SK-N-SH (cell line): ENCODE measurements at regions not wholly inside any gene's neighbourhood (a gene's known extent, or its start where the extent isn't known, plus 50 kb on each side); places are given as distances from the start of the nearest gene placed in this dataset.

ENCODE experiments used
- CTCF ChIA-PET: fragments of 300-600, 350-600 bp; formaldehyde crosslinking; extraction: SDS; loops from one replicate; lab custom pipeline; 2021; lab: Yijun Ruan, JAX
- POLR2A ChIA-PET: fragments of 350-600 bp; sonication (Branson Sonifier 250); formaldehyde crosslinking; extraction: SDS; loops from one replicate; lab custom pipeline; 2020; ENCODE audit warnings: antibody characterized with exemption, inconsistent platforms; lab: Yijun Ruan, JAX
- DNase-seq: peaks from one replicate; pipeline ENCODE4 v3.0.0; 2012
- H2AFZ ChIP-seq: fragments of 200-600 bp; sonication (generic); 2 replicates; pipeline ENCODE4 v1.8.1; 2016; ENCODE audit warnings: antibody characterized with exemption, mild to moderate bottlenecking, low read depth
- H3F3A ChIP-seq: fragments of 200-600 bp; sonication (generic); replicated peaks from 2 replicates; pipeline ENCODE3; 2016; ENCODE audit warnings: antibody characterized with exemption, mild to moderate bottlenecking; ENCODE audit not compliant: insufficient read depth
- H3K27ac ChIP-seq, 2 experiments: fragments of 200-500 bp in 1 of 2; fragments of 200-600 bp in 1 of 2; sonication (Bioruptor generic) in 1 of 2; sonication (generic), shearing (Covaris generic) in 1 of 2; 2 replicates each; pipeline versions ENCODE4 v1.5.1 to v1.6.1; 2014 to 2016; ENCODE audit warnings: low read depth in 2 of 2, inconsistent platforms in 1 of 2, low read length in 1 of 2, mild to moderate bottlenecking in 1 of 2, mixed read lengths in 1 of 2
- H3K27me3 ChIP-seq: fragments of 200-600 bp; sonication (generic), shearing (Covaris generic); 2 replicates; pipeline ENCODE4 v1.6.1; 2016; ENCODE audit warnings: mixed run types; ENCODE audit not compliant: insufficient read depth
- H3K36me3 ChIP-seq, 2 experiments: fragments of 200-500 bp in 1 of 2; fragments of 200-600 bp in 1 of 2; sonication (Bioruptor generic) in 1 of 2; sonication (generic) in 1 of 2; replicated peaks in 1 of 2; 2 replicates each; pipeline versions ENCODE3 to v1.5.1; 2014 to 2016; ENCODE audit warnings: low read length in 1 of 2, mild to moderate bottlenecking in 1 of 2; ENCODE audit not compliant: insufficient read depth in 2 of 2, control insufficient read depth in 1 of 2
- H3K4me1 ChIP-seq, 2 experiments: fragments of 200-500 bp in 1 of 2; fragments of 200-600 bp in 1 of 2; sonication (Bioruptor generic) in 1 of 2; sonication (generic), shearing (Covaris generic) in 1 of 2; 2 replicates each; pipeline versions ENCODE4 v1.5.1 to v1.6.1; 2014 to 2016; ENCODE audit warnings: low read depth in 1 of 2, low read length in 1 of 2, mixed run types in 1 of 2; ENCODE audit not compliant: insufficient read depth in 2 of 2, control insufficient read depth in 1 of 2
- H3K4me2 ChIP-seq: fragments of 200-600 bp; sonication (generic), shearing (Covaris generic); 2 replicates; pipeline ENCODE4 v1.6.1; 2017; ENCODE audit warnings: mixed run types
- H3K4me3 ChIP-seq, 2 experiments: fragments of 200-500 bp in 1 of 2; fragments of 200-600 bp in 1 of 2; sonication (Bioruptor generic) in 1 of 2; sonication (generic), shearing (Covaris generic) in 1 of 2; 2 replicates each; pipeline versions ENCODE4 v1.5.1 to v1.8.1; 2014 to 2016; ENCODE audit warnings: low read depth in 2 of 2, inconsistent platforms in 1 of 2, low read length in 1 of 2, mild to moderate bottlenecking in 1 of 2, mixed read lengths in 1 of 2, moderate library complexity in 1 of 2
- H3K79me2 ChIP-seq: fragments of 200-600 bp; sonication (generic); 2 replicates; pipeline ENCODE4 v1.8.1; 2017; ENCODE audit warnings: mild to moderate bottlenecking; ENCODE audit not compliant: insufficient read depth
- H3K9ac ChIP-seq: fragments of 200-600 bp; sonication (generic); 2 replicates; pipeline ENCODE4 v1.6.1; 2017; ENCODE audit warnings: mixed run types
- H3K9me2 ChIP-seq: fragments of 200-600 bp; sonication (generic); 2 replicates; pipeline ENCODE4 v1.6.1; 2017; ENCODE audit warnings: mixed run types
- H3K9me3 ChIP-seq: fragments of 200-600 bp; sonication (generic); 2 replicates; pipeline ENCODE4 v1.6.1; 2017; ENCODE audit warnings: mixed run types, mild to moderate bottlenecking, moderate library complexity
- H4K20me1 ChIP-seq: fragments of 200-600 bp; sonication (generic); 2 replicates; pipeline ENCODE4 v1.6.1; 2017; ENCODE audit warnings: mild to moderate bottlenecking, mixed run types; ENCODE audit not compliant: insufficient read depth
- EZH2phosphoT487 ChIP-seq: fragments of 200-600 bp; sonication (generic); IDR thresholded peaks from 2 replicates; pipeline ENCODE4 v1.6.1; 2017; ENCODE audit warnings: low read depth, mixed run types, mild to moderate bottlenecking, antibody characterized with exemption, moderate library complexity, borderline replicate concordance
- FOSL2 ChIP-seq: IDR thresholded peaks from 2 replicates; pipeline ENCODE4 v1.4.0; 2012; ENCODE audit warnings: low read depth, mild to moderate bottlenecking, moderate library complexity, borderline replicate concordance
- FOXM1 ChIP-seq: IDR thresholded peaks from 2 replicates; pipeline ENCODE4 v1.4.0; 2012; ENCODE audit warnings: low read depth, mild to moderate bottlenecking
- GATA2 ChIP-seq: sonication (generic); formaldehyde crosslinking; IDR thresholded peaks from 2 replicates; pipeline ENCODE4 v1.5.0; 2020; ENCODE audit warnings: mild to moderate bottlenecking, missing genetic modification reagents
- IRF3 ChIP-seq: fragments of 150-350 bp; IDR thresholded peaks from 2 replicates; pipeline ENCODE4 v1.6.1; 2016; ENCODE audit warnings: mild to moderate bottlenecking, low read depth, low read length
- JUND ChIP-seq: IDR thresholded peaks from 2 replicates; pipeline ENCODE4 v1.4.0; 2012
- MAX ChIP-seq: IDR thresholded peaks from 2 replicates; pipeline ENCODE4 v1.4.0; 2012; ENCODE audit warnings: low read depth
- PBX3 ChIP-seq: IDR thresholded peaks from 2 replicates; pipeline ENCODE4; 2012
- RAD21 ChIP-seq: IDR thresholded peaks from 2 replicates; pipeline ENCODE4 v1.6.1; 2012; ENCODE audit warnings: mild to moderate bottlenecking, low read length
- RCOR1 ChIP-seq: fragments of 150-350 bp; IDR thresholded peaks from 2 replicates; pipeline ENCODE4 v1.6.1; 2017; ENCODE audit warnings: antibody characterized with exemption, low read length
- REST ChIP-seq: IDR thresholded peaks from 2 replicates; pipeline ENCODE4 v1.6.1; 2012; ENCODE audit warnings: mild to moderate bottlenecking, low read depth, low read length, moderate library complexity
- RFX5 ChIP-seq: IDR thresholded peaks from 2 replicates; pipeline ENCODE4 v1.6.1; 2012; ENCODE audit warnings: mild to moderate bottlenecking, improper control_type of control experiment, low read length
- SIN3A ChIP-seq: IDR thresholded peaks from 2 replicates; pipeline ENCODE4 v1.6.1; 2012; ENCODE audit warnings: low read depth, mild to moderate bottlenecking, low read length, moderate library complexity, borderline replicate concordance
- TAF1 ChIP-seq: IDR thresholded peaks from 2 replicates; pipeline ENCODE4 v1.6.1; 2012; ENCODE audit warnings: low read depth, mild to moderate bottlenecking, low read length, moderate library complexity, borderline replicate concordance
- TCF12 ChIP-seq: IDR thresholded peaks from 2 replicates; pipeline ENCODE4 v1.4.0; 2012
- TEAD4 ChIP-seq: IDR thresholded peaks from 2 replicates; pipeline ENCODE4 v1.4.0; 2012; ENCODE audit warnings: mild to moderate bottlenecking, borderline replicate concordance; ENCODE audit not compliant: insufficient read depth
- USF1 ChIP-seq: IDR thresholded peaks from 2 replicates; pipeline ENCODE4 v1.4.0; 2012; ENCODE audit warnings: low read depth, borderline replicate concordance
- WGBS: methylation state at CpG from one replicate; pipeline ENCODE4 v1.1.6; 2017; ENCODE audit warnings: low lambda C conversion rate; 5-methylcytosine and 5-hydroxymethylcytosine counted together

- WGBS = 0% methylated on average over 1 of the region's 1 CpG
- H2AFZ ChIP-seq = no peak overlapping the region
- H3K36me3 ChIP-seq = no peaks in the 10 kb centered on the region
- peaks cover 69% of the 10 kb centered on the region for H3K27me3 ChIP-seq
- H3K27ac ChIP-seq = no peak overlapping the region
- no peaks in the 10 kb centered on the region for H4K20me1 ChIP-seq
- no peaks in the 10 kb centered on the region for H3K79me2 ChIP-seq
- H3K4me1 ChIP-seq = no peaks in the 10 kb centered on the region
- TF ChIP-seq IRF3 (no peak), USF1 (no peak), FOXM1 (no peak), TCF12 (no peak), JUND (no peak), GATA2 (CRISPR knock-in tag) (no peak), EZH2phosphoT487 (no peak), RFX5 (no peak), PBX3 (no peak)
- no peak overlapping the region for H3K4me2 ChIP-seq
- H3K9me2 ChIP-seq = no peaks in the 10 kb centered on the region
- H3K9ac ChIP-seq = no peak overlapping the region
- no peaks in the 10 kb centered on the region for H3K9me3 ChIP-seq
- H3K4me3 ChIP-seq = no peak overlapping the region
- ChIA-PET POLR2A (no interaction called here), CTCF (no interaction called here)
- no peaks in the 10 kb centered on the region for H3F3A ChIP-seq
- no peak for DNase-seq
These were observed 383.6 kb downstream of the UQCRFS1 start for GRCh38 chr19:28829359-28829758.

- H3K79me2 ChIP-seq = no peaks in the 10 kb centered on the region
- POLR2A ChIA-PET = no interaction called here
- no peaks in the 10 kb centered on the region for H3K9me2 ChIP-seq
- no peak overlapping the region for H3K9ac ChIP-seq
- H2AFZ ChIP-seq = no peak overlapping the region
- H3K4me3 ChIP-seq = no peak overlapping the region
- H3K4me1 ChIP-seq = no peaks in the 10 kb centered on the region
- no peak overlapping the region for H3K27ac ChIP-seq
- 3% methylated on average over 10 of the region's 10 CpGs for WGBS
- no peak for DNase-seq
- H3F3A ChIP-seq = no peaks in the 10 kb centered on the region
- CTCF ChIA-PET = no interaction called here
- no peak for TF ChIP-seq REST
- TF ChIP-seq TEAD4 = no peak
- no peak for TF ChIP-seq TAF1
- no peak for TF ChIP-seq RCOR1
- no peak for TF ChIP-seq SIN3A
- no peak for TF ChIP-seq MAX
- no peak for TF ChIP-seq FOXM1
- TF ChIP-seq RFX5 = no peak
- TF ChIP-seq FOSL2 = no peak
- TF ChIP-seq RAD21 = no peak
- H3K36me3 ChIP-seq = no peaks in the 10 kb centered on the region
- no peak overlapping the region for H3K4me2 ChIP-seq
- no peaks in the 10 kb centered on the region for H4K20me1 ChIP-seq
- H3K9me3 ChIP-seq = no peaks in the 10 kb centered on the region
- peaks cover 59% of the 10 kb centered on the region for H3K27me3 ChIP-seq
These were observed 384.6 kb downstream of the UQCRFS1 start for GRCh38 chr19:28828276-28828870.
